ENCODE measurements at regions not wholly inside any gene's neighbourhood (a gene's known extent, or its start where the extent isn't known, plus 50 kb on each side); places are given as distances from the start of the nearest gene placed in this dataset.

- no peak for TF ChIP-seq CTCF (conservative IDR thresholded peaks at IDR 0.05; ENCODE audit: low read depth, low read length)
- TF ChIP-seq EZH2 (IDR thresholded peaks at IDR 0.05; ENCODE audit: borderline replicate concordance, low read depth, low read length, poor library complexity, severe bottlenecking), result no peak
These were observed 108.3 kb upstream of the HMGA2 start for GRCh38 chr12:65715961-65716360.
